SU-DHL-6 (cell line): ENCODE measurements at regions not wholly inside any gene's neighbourhood (a gene's known extent, or its start where the extent isn't known, plus 50 kb on each side); places are given as distances from the start of the nearest gene placed in this dataset.
"Not testable (repeated sequence)": the region's sequence is repeated elsewhere in the genome, so short reads cannot be mapped to it uniquely, and the experiment has no call there.

ENCODE experiments used
- H2AFZ ChIP-seq: fragments of 200-600 bp; sonication (generic); 2 replicates; pipeline ENCODE4 v1.6.1; 2014; ENCODE audit warnings: low read depth, mild to moderate bottlenecking, moderate library complexity, mixed read lengths, antibody characterized with exemption, low read length; ENCODE audit not compliant: severe bottlenecking
- H3F3A ChIP-seq: fragments of 200-600 bp; shearing (Covaris generic); 2 replicates; pipeline ENCODE4 v1.6.0; 2016; ENCODE audit warnings: antibody characterized with exemption, mild to moderate bottlenecking; ENCODE audit not compliant: insufficient read depth
- H3K27ac ChIP-seq: fragments of 200-600 bp; sonication (generic); 2 replicates; pipeline ENCODE4 v1.5.1; 2016; ENCODE audit warnings: low read depth, mild to moderate bottlenecking, low read length, moderate library complexity, mixed read lengths
- H3K27me3 ChIP-seq: fragments of 200-600 bp; sonication (generic), shearing (Covaris generic); 2 replicates; pipeline ENCODE4 v1.6.0; 2014; ENCODE audit warnings: mild to moderate bottlenecking, low read length
- H3K36me3 ChIP-seq: fragments of 200-600 bp; sonication (generic); 2 replicates; pipeline ENCODE4 v1.6.1; 2014; ENCODE audit warnings: mild to moderate bottlenecking, low read length, mixed read lengths
- H3K4me2 ChIP-seq: fragments of 300-600, 200-600 bp; shearing (Covaris generic), sonication (generic); 2 replicates; pipeline ENCODE4 v1.6.0; 2014; ENCODE audit warnings: low read length, low read depth, mild to moderate bottlenecking; ENCODE audit not compliant: poor library complexity, severe bottlenecking
- H3K4me3 ChIP-seq: fragments of 200-600 bp; sonication (generic); 2 replicates; pipeline ENCODE4 v1.5.1; 2014; ENCODE audit warnings: antibody characterized with exemption, low read length, mild to moderate bottlenecking, mixed read lengths; ENCODE audit not compliant: insufficient read depth, poor library complexity, severe bottlenecking
- H3K79me2 ChIP-seq: fragments of 200-600 bp; sonication (generic); 2 replicates; pipeline ENCODE4 v1.6.1; 2014; ENCODE audit warnings: mild to moderate bottlenecking, low read length, moderate library complexity; ENCODE audit not compliant: insufficient read depth
- H3K9ac ChIP-seq: fragments of 200-600 bp; sonication (generic); 2 replicates; pipeline ENCODE4 v1.7.0; 2014; ENCODE audit warnings: mild to moderate bottlenecking, low read length
- H3K9me2 ChIP-seq: fragments of 200-600 bp; sonication (generic); replicated peaks from 2 replicates; pipeline ENCODE4 v1.6.1; 2014; ENCODE audit warnings: low read length; ENCODE audit not compliant: insufficient read depth
- H3K9me3 ChIP-seq: fragments of 200-600 bp; sonication (generic); 2 replicates; pipeline ENCODE4 v1.6.1; 2014; ENCODE audit warnings: low read length, mixed read lengths; ENCODE audit not compliant: insufficient read depth
- H4K20me1 ChIP-seq: fragments of 200-600 bp; sonication (generic); 2 replicates; pipeline ENCODE4 v1.6.1; 2014; ENCODE audit warnings: low read depth, mild to moderate bottlenecking, antibody characterized with exemption, low read length, moderate library complexity, mixed read lengths
- EZH2phosphoT487 ChIP-seq: fragments of 200-600 bp; sonication (generic), shearing (Covaris generic); conservative IDR thresholded peaks from 2 replicates; pipeline ENCODE4 v1.6.1; 2018; ENCODE audit warnings: mild to moderate bottlenecking, antibody characterized with exemption, low read length, moderate library complexity, mixed read lengths
- TF ChIP-seq, protein P1 (sequence below): fragments of 200-600 bp; sonication (generic); IDR thresholded peaks from one replicate; pipeline ENCODE4 v1.5.1; 2017; ENCODE audit warnings: antibody characterized with exemption, mild to moderate bottlenecking, low read length, moderate library complexity; ENCODE audit not compliant: insufficient read depth, poor library complexity, severe bottlenecking

GRCh38 chr18:35836932-35837331 lies 135.5 kb upstream of the RMP24 start:
- Histone ChIP-seq H3K9me3 (peaks cover 10% of the 10 kb centered on the region; the same call in 1 of the 2 replicates), H3F3A (no peaks in the 10 kb centered on the region), H3K9me2 (no peaks in the 10 kb centered on the region), H4K20me1 (no peaks in the 10 kb centered on the region), H3K36me3 (no peaks in the 10 kb centered on the region), H3K4me2 (no peak overlapping the region), H2AFZ (no peak overlapping the region), H3K27ac (no peak overlapping the region), H3K27me3 (no peaks in the 10 kb centered on the region), H3K4me3 (no peak overlapping the region), H3K79me2 (no peaks in the 10 kb centered on the region), H3K9ac (no peak overlapping the region)
- TF ChIP-seq EZH2phosphoT487, result no peak
- TF ChIP-seq, protein P1, sequence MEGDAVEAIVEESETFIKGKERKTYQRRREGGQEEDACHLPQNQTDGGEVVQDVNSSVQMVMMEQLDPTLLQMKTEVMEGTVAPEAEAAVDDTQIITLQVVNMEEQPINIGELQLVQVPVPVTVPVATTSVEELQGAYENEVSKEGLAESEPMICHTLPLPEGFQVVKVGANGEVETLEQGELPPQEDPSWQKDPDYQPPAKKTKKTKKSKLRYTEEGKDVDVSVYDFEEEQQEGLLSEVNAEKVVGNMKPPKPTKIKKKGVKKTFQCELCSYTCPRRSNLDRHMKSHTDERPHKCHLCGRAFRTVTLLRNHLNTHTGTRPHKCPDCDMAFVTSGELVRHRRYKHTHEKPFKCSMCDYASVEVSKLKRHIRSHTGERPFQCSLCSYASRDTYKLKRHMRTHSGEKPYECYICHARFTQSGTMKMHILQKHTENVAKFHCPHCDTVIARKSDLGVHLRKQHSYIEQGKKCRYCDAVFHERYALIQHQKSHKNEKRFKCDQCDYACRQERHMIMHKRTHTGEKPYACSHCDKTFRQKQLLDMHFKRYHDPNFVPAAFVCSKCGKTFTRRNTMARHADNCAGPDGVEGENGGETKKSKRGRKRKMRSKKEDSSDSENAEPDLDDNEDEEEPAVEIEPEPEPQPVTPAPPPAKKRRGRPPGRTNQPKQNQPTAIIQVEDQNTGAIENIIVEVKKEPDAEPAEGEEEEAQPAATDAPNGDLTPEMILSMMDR, result no peak

- no peak overlapping the region for H3K9ac ChIP-seq
- no peak overlapping the region for H3K4me3 ChIP-seq
- no peaks in the 10 kb centered on the region for H3F3A ChIP-seq
- no peaks in the 10 kb centered on the region for H3K9me2 ChIP-seq
- no peak overlapping the region for H3K27ac ChIP-seq
- TF ChIP-seq, protein P1, result no peak
- TF ChIP-seq EZH2phosphoT487, result no peak
- H4K20me1 ChIP-seq, result no peaks in the 10 kb centered on the region
- H3K9me3 ChIP-seq, result no peaks in the 10 kb centered on the region
- H3K36me3 ChIP-seq, result no peaks in the 10 kb centered on the region
- H3K4me2 ChIP-seq, result no peak overlapping the region
- no peaks in the 10 kb centered on the region for H3K79me2 ChIP-seq
- H3K27me3 ChIP-seq, result no peaks in the 10 kb centered on the region
- no peak overlapping the region for H2AFZ ChIP-seq
Observed at GRCh38 chr18:35837922-35838496, 134.5 kb upstream of the RMP24 start.

DNA sequence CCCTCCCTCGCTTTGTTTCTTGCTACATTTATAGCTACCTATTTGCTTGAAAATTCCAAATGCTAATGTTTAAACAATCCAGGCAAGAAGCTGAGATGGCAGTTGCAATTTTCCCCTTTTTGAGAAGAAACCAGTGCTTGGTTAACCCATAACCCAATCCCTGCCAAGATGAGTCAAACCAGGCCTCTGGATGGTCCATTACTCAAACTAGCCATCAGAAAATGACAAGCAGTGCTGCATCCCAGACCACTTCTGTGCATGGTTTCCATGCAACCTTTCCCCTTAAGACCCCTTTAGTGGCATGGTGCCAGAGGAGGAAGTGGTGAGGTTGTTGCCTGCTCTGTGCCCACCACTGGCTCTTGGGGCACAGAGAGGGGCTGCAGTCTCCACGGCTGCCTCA lies 131.2 kb upstream of the RMP24 start:
- no peaks in the 10 kb centered on the region for H3K9me3 ChIP-seq
- H2AFZ ChIP-seq, result no peak overlapping the region
- no peak overlapping the region for H3K4me3 ChIP-seq
- H3K79me2 ChIP-seq, result no peaks in the 10 kb centered on the region
- no peaks in the 10 kb centered on the region for H3K36me3 ChIP-seq
- no peak overlapping the region for H3K9ac ChIP-seq
- no peak overlapping the region for H3K27ac ChIP-seq
- no peak for TF ChIP-seq EZH2phosphoT487
- TF ChIP-seq, protein P1, result no peak
- H3K4me2 ChIP-seq, result no peak overlapping the region
- H3K27me3 ChIP-seq, result no peaks in the 10 kb centered on the region
- H3F3A ChIP-seq, result no peaks in the 10 kb centered on the region
- H4K20me1 ChIP-seq, result no peaks in the 10 kb centered on the region
- no peaks in the 10 kb centered on the region for H3K9me2 ChIP-seq

DNA sequence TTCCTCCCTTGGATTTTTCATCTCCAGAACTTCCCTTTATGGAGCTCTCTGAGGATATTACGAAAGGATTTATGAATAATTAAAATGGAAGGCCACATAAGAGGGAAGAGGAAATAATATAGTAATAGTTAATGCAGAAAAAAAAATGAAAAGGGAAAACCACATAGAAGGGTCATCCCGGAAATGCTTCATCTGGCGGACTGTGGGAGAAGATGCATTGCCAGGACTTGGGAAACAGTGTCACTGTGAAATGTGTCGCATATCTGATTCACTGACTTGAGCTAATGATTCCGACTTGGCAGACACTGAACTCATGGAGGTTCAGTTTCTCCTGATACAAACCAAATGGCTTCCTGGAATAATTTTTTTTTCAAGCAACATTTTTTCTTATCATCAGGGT lies 129.9 kb upstream of the RMP24 start:
- Histone ChIP-seq H3K36me3 (no peaks in the 10 kb centered on the region), H3K4me2 (no peak overlapping the region), H3K9ac (no peak overlapping the region), H3K27ac (no peak overlapping the region), H2AFZ (no peak overlapping the region), H3K79me2 (no peaks in the 10 kb centered on the region), H3K9me3 (no peaks in the 10 kb centered on the region), H4K20me1 (no peaks in the 10 kb centered on the region), H3F3A (no peaks in the 10 kb centered on the region), H3K9me2 (no peaks in the 10 kb centered on the region), H3K27me3 (no peaks in the 10 kb centered on the region), H3K4me3 (no peak overlapping the region)
- TF ChIP-seq, protein P1, result no peak
- no peak for TF ChIP-seq EZH2phosphoT487

DNA sequence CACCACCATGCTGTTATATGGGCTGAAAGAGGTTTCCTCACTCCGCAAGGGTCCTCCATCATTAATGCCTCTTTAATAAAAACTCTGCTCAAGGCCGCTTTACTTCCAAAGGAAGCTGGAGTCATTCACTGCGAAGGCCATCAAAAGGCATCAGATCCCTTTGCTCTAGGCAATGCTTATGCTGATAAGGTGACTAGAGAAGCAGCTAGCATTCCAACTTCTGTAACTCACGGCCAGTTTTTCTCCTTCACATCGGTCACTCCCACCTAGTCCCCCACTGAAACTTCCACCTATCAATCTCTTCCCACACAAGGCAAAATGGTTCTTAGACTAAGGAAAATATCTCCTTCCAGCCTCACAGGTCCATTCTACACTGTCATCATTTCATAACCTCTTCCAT lies 124.2 kb upstream of the RMP24 start:
- H3K27me3 ChIP-seq, H3K36me3 ChIP-seq, H3F3A ChIP-seq, H3K4me2 ChIP-seq, H3K4me3 ChIP-seq, H4K20me1 ChIP-seq, H3K9me2 ChIP-seq, H2AFZ ChIP-seq, H3K79me2 ChIP-seq, H3K9ac ChIP-seq, H3K27ac ChIP-seq, H3K9me3 ChIP-seq: not testable (repeated sequence)
